ENCODE measurements at regions not wholly inside any gene's neighbourhood (a gene's known extent, or its start where the extent isn't known, plus 50 kb on each side); places are given as distances from the start of the nearest gene placed in this dataset.
"Not testable (repeated sequence)": the region's sequence is repeated elsewhere in the genome, so short reads cannot be mapped to it uniquely, and the experiment has no call there.

GRCh38 chr2:78757191-78757590 is 268.3 kb upstream of the REG3G start:
- DNase-seq (ENCODE audit: low read depth), result no peak
- TF ChIP-seq MYC (IDR thresholded peaks at IDR 0.05; ENCODE audit: low read depth, low read length) (no peak), POLR2A (IDR thresholded peaks at IDR 0.05; ENCODE audit: extremely low read depth, insufficient read length) (no peak), MAX (IDR thresholded peaks at IDR 0.05; ENCODE audit: low read depth, low read length) (no peak)
- TF ChIP-seq, protein P1, sequence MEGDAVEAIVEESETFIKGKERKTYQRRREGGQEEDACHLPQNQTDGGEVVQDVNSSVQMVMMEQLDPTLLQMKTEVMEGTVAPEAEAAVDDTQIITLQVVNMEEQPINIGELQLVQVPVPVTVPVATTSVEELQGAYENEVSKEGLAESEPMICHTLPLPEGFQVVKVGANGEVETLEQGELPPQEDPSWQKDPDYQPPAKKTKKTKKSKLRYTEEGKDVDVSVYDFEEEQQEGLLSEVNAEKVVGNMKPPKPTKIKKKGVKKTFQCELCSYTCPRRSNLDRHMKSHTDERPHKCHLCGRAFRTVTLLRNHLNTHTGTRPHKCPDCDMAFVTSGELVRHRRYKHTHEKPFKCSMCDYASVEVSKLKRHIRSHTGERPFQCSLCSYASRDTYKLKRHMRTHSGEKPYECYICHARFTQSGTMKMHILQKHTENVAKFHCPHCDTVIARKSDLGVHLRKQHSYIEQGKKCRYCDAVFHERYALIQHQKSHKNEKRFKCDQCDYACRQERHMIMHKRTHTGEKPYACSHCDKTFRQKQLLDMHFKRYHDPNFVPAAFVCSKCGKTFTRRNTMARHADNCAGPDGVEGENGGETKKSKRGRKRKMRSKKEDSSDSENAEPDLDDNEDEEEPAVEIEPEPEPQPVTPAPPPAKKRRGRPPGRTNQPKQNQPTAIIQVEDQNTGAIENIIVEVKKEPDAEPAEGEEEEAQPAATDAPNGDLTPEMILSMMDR (IDR thresholded peaks at IDR 0.05; ENCODE audit: low read depth, low read length), result no peak
- H3K4me3 ChIP-seq (ENCODE audit: low read depth, low read length), result no peak overlapping the region

DNA sequence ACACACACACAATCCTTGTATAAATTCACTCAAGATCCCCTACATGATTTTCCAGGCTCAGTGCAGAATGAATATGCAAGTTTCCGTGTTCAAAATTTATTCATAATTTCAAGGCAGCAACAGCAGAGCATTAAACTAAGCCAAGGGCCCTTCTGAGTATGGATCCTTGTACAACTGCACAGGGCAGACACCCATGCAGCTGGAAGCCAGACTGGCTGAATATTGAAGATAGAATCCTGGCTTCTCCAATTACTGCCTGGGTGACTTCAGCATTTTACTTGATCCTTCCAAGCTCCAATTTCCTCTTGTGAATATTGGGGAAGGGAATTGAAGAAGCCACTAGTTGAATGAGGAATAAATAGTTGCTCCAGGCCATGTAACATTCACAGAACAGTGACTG is 267.9 kb upstream of the REG3G start:
- DNase-seq (ENCODE audit: low read depth), result no peak
- TF ChIP-seq, protein P1 (IDR thresholded peaks at IDR 0.05; ENCODE audit: low read depth, low read length), result no peak
- TF ChIP-seq MAX (IDR thresholded peaks at IDR 0.05; ENCODE audit: low read depth, low read length), result no peak
- no peak for TF ChIP-seq POLR2A (IDR thresholded peaks at IDR 0.05; ENCODE audit: extremely low read depth, insufficient read length)
- TF ChIP-seq MYC (IDR thresholded peaks at IDR 0.05; ENCODE audit: low read depth, low read length), result no peak
- no peak overlapping the region for H3K4me3 ChIP-seq (ENCODE audit: low read depth, low read length)

DNA sequence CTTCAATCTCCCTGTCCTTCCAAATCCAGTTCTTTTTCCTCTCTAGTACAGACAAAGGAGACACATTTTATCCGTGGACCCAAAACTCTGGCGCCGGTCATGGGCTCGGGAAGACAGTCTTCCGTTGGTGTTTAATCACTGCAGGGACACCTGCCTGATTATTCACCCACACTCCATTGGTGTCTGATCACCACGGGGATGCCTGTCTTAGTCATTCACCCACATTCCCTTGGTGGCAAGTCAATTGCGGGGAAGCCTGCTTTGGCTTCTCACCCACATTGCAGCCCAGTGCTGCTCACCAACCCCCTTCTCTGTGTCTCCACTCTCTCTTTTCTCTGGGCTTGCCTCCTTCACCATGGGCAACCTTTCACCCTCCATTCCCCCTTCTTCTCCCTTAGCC is 266.7 kb upstream of the REG3G start:
- H3K4me3 ChIP-seq (ENCODE audit: low read depth, low read length); DNase-seq (ENCODE audit: low read depth): not testable (repeated sequence)

GRCh38 chr2:78766459-78766858 is 259.0 kb upstream of the REG3G start:
- no peak for TF ChIP-seq MYC (IDR thresholded peaks at IDR 0.05; ENCODE audit: low read depth, low read length)
- no peak for TF ChIP-seq POLR2A (IDR thresholded peaks at IDR 0.05; ENCODE audit: extremely low read depth, insufficient read length)
- no peak for TF ChIP-seq MAX (IDR thresholded peaks at IDR 0.05; ENCODE audit: low read depth, low read length)
- TF ChIP-seq, protein P1 (IDR thresholded peaks at IDR 0.05; ENCODE audit: low read depth, low read length), result no peak
- H3K4me3 ChIP-seq (ENCODE audit: low read depth, low read length), result no peak overlapping the region
- DNase-seq (ENCODE audit: low read depth), result no peak

DNA sequence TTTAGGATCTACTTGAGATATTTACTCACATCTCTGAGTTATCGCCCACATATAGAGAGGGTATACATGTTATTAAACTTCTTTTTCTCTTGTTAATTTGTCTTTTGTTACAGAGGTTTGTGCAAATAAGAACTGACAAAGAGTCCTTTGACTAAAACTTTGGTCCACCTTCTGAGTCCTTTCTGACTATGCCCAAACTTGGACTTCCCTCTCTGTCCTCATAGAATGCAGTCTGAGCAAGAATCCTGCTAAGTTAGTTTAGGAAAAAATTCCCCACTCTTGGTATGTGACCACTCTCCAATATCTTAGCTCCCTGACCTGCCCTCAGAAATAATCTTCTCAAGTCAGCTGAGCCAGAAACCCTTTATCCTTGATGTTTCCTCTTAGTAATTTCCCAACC is 257.5 kb upstream of the REG3G start:
- H3K4me3 ChIP-seq (ENCODE audit: low read depth, low read length), result no peak overlapping the region
- no peak for TF ChIP-seq MAX (IDR thresholded peaks at IDR 0.05; ENCODE audit: low read depth, low read length)
- TF ChIP-seq, protein P1 (IDR thresholded peaks at IDR 0.05; ENCODE audit: low read depth, low read length), result no peak
- no peak for TF ChIP-seq POLR2A (IDR thresholded peaks at IDR 0.05; ENCODE audit: extremely low read depth, insufficient read length)
- no peak for TF ChIP-seq MYC (IDR thresholded peaks at IDR 0.05; ENCODE audit: low read depth, low read length)
- DNase-seq (ENCODE audit: low read depth), result no peak

- no peak for DNase-seq (ENCODE audit: low read depth)
- TF ChIP-seq MYC (IDR thresholded peaks at IDR 0.05; ENCODE audit: low read depth, low read length) (no peak), POLR2A (IDR thresholded peaks at IDR 0.05; ENCODE audit: extremely low read depth, insufficient read length) (no peak), MAX (IDR thresholded peaks at IDR 0.05; ENCODE audit: low read depth, low read length) (no peak)
- TF ChIP-seq, protein P1 (IDR thresholded peaks at IDR 0.05; ENCODE audit: low read depth, low read length), result no peak
- H3K4me3 ChIP-seq (ENCODE audit: low read depth, low read length), result no peak overlapping the region
Measured at GRCh38 chr2:78775291-78775690, 250.2 kb upstream of the REG3G start.

All from NB4 (cell line).